OCI-LY7 (cell line): ENCODE measurements at regions not wholly inside any gene's neighbourhood (a gene's known extent, or its start where the extent isn't known, plus 50 kb on each side); places are given as distances from the start of the nearest gene placed in this dataset.

Experiments used
- BruUV-seq: library from RNA; stranded (reverse); fragments of 400-500 nt; replicated peaks from 2 replicates; lab custom pipeline; 2021; lab: Mats Ljungman, UMichigan
- CTCF ChIA-PET: fragments of 300-600 bp; sonication (Branson Sonifier 250); formaldehyde crosslinking; loops from one replicate; lab custom pipeline; 2022; ENCODE audit warnings: antibody characterized with exemption; ENCODE audit not compliant: unreplicated experiment; lab: Charles Lee
- POLR2A ChIA-PET: fragments of 300-600 bp; sonication (Branson Sonifier 250); formaldehyde crosslinking; loops from one replicate; lab custom pipeline; 2022; ENCODE audit warnings: antibody characterized with exemption; lab: Charles Lee
- DNase-seq: peaks from one replicate; pipeline ENCODE4 v3.0.0-alpha.2; 2015; ENCODE audit warnings: low spot score
- H2AFZ ChIP-seq: fragments of 200-600 bp; sonication (generic), shearing (Covaris generic); 2 replicates; pipeline ENCODE4 v1.6.1; 2014; ENCODE audit warnings: mild to moderate bottlenecking, antibody characterized with exemption, low read length, moderate library complexity
- H3K27ac ChIP-seq: fragments of 200-600 bp; sonication (generic); 2 replicates; pipeline ENCODE4 v1.5.1; 2014; ENCODE audit warnings: mixed run types, low read depth, mild to moderate bottlenecking, moderate library complexity, low read length, inconsistent platforms; ENCODE audit not compliant: poor library complexity, severe bottlenecking
- H3K36me3 ChIP-seq: fragments of 200-600 bp; sonication (generic); 2 replicates; pipeline ENCODE4 v1.6.1; 2014; ENCODE audit warnings: mild to moderate bottlenecking, antibody characterized with exemption, low read length, moderate library complexity, mixed read lengths; ENCODE audit not compliant: insufficient read depth
- H3K4me1 ChIP-seq: fragments of 200-600 bp; sonication (generic); 2 replicates; pipeline ENCODE4 v1.5.1; 2014; ENCODE audit warnings: mild to moderate bottlenecking, low read length; ENCODE audit not compliant: insufficient read depth, poor library complexity, severe bottlenecking
- H3K4me2 ChIP-seq: fragments of 200-600 bp; sonication (generic); 2 replicates; pipeline ENCODE4 v1.6.1; 2014; ENCODE audit warnings: mild to moderate bottlenecking, low read length
- H3K4me3 ChIP-seq: fragments of 200-600 bp; sonication (generic); 2 replicates; pipeline ENCODE4 v1.5.1; 2014; ENCODE audit warnings: mild to moderate bottlenecking, low read depth, low read length; ENCODE audit not compliant: poor library complexity, severe bottlenecking
- H3K79me2 ChIP-seq: fragments of 200-600 bp; sonication (generic); 2 replicates; pipeline ENCODE4 v1.6.1; 2016; ENCODE audit warnings: low read depth, mild to moderate bottlenecking, low read length, moderate library complexity, mixed read lengths; ENCODE audit not compliant: insufficient read depth
- H3K9me2 ChIP-seq: fragments of 200-600 bp; sonication (generic); 2 replicates; pipeline ENCODE4 v1.6.1; 2016; ENCODE audit warnings: mild to moderate bottlenecking, low read length, mixed read lengths; ENCODE audit not compliant: insufficient read depth
- H3K9me3 ChIP-seq: fragments of 200-600 bp; sonication (generic); 2 replicates; pipeline ENCODE4 v1.6.1; 2014; ENCODE audit warnings: mild to moderate bottlenecking, mixed run types, low read length, mixed read lengths
- H4K20me1 ChIP-seq: fragments of 200-600 bp; sonication (generic); 2 replicates; pipeline ENCODE4 v1.6.1; 2014; ENCODE audit warnings: mild to moderate bottlenecking, antibody characterized with exemption, low read length, moderate library complexity, mixed read lengths; ENCODE audit not compliant: insufficient read depth
- EZH2phosphoT487 ChIP-seq: fragments of 200-600 bp; sonication (generic); IDR thresholded peaks from 2 replicates; pipeline ENCODE4 v1.6.1; 2018; ENCODE audit warnings: low read depth, borderline replicate concordance, mild to moderate bottlenecking, mixed run types, antibody characterized with exemption, low read length, moderate library complexity, mixed read lengths
- intact Hi-C: fragments of 100-400 bp; cut with micrococcal nuclease; formaldehyde crosslinking; loops from one replicate; pipeline ENCODE4 v1.10.0; 2022; ENCODE audit not compliant: unreplicated experiment
- TF ChIP-seq, protein P1 (sequence below): fragments of 200-600 bp; sonication (generic); conservative IDR thresholded peaks from 2 replicates; pipeline ENCODE4 v1.5.1; 2014; ENCODE audit warnings: mild to moderate bottlenecking, antibody characterized with exemption, low read length, moderate library complexity, mixed read lengths

DNA sequence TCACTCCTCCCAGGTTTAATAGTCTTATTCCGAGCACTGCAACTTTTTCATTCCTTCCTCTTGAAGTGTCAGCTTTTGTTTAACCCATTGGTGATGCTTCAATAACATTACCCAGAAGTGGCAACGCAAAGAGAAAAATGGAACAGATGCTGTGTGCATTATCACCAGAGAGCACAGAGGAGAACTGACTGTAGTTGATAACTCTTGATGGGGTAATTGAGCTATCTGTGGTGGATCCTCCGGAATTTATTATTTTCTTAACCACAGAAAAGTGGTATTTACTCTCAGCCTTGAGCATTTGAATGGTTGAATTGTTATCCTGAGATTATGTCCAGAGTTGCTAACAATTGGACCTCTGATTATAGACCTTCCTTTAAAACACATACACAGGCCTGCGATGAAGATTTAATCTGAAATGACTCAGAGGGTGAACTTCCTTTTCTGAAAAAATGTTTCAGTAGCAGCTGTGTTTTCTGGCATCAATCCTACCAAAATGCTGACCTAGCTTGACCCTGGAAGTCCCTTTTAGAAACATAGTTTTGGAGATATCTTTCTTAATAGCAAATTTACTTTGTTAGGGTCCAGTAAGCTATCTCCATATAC is 1584.4 kb upstream of the LRRTM3 start:
- Histone ChIP-seq H3K4me1 (no peaks in the 10 kb centered on the region), H2AFZ (no peak overlapping the region), H3K4me2 (no peak overlapping the region), H4K20me1 (no peaks in the 10 kb centered on the region), H3K4me3 (no peak overlapping the region), H3K79me2 (no peaks in the 10 kb centered on the region), H3K9me2 (no peaks in the 10 kb centered on the region), H3K27ac (no peak overlapping the region), H3K36me3 (no peaks in the 10 kb centered on the region), H3K9me3 (no peaks in the 10 kb centered on the region)
- no peak for DNase-seq
- ChIA-PET POLR2A (no interaction called here), CTCF (no interaction called here)
- no peak for TF ChIP-seq EZH2phosphoT487
- TF ChIP-seq, protein P1, sequence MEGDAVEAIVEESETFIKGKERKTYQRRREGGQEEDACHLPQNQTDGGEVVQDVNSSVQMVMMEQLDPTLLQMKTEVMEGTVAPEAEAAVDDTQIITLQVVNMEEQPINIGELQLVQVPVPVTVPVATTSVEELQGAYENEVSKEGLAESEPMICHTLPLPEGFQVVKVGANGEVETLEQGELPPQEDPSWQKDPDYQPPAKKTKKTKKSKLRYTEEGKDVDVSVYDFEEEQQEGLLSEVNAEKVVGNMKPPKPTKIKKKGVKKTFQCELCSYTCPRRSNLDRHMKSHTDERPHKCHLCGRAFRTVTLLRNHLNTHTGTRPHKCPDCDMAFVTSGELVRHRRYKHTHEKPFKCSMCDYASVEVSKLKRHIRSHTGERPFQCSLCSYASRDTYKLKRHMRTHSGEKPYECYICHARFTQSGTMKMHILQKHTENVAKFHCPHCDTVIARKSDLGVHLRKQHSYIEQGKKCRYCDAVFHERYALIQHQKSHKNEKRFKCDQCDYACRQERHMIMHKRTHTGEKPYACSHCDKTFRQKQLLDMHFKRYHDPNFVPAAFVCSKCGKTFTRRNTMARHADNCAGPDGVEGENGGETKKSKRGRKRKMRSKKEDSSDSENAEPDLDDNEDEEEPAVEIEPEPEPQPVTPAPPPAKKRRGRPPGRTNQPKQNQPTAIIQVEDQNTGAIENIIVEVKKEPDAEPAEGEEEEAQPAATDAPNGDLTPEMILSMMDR: no peak
- BruUV-seq: no TSS peak
- intact Hi-C loops: no loop called here

DNA sequence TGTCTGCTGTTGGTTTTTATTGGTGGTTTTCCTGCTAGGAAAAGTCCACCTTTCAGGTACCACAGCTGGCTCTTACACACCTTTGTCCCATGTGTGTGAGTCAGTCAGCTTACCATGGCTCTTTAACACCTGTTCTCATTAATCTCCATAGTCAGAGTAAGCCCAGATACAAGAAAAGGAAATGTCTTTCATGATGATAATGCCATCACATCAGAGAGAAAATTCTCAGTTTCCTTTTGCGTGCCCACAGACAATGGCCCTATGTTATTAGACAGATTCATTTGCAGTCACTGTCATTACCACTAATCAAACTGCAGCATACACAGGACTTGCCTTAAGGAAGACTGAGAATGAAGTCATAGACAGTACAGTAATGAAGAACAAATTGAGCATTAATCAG is 1583.6 kb upstream of the LRRTM3 start:
- H3K4me3 ChIP-seq: no peak overlapping the region
- intact Hi-C loops: no loop called here
- no peak overlapping the region for H3K27ac ChIP-seq
- H3K4me1 ChIP-seq: no peaks in the 10 kb centered on the region
- TF ChIP-seq EZH2phosphoT487: no peak
- TF ChIP-seq, protein P1: no peak
- H2AFZ ChIP-seq: no peak overlapping the region
- H3K9me2 ChIP-seq: no peaks in the 10 kb centered on the region
- H3K36me3 ChIP-seq: no peaks in the 10 kb centered on the region
- H3K9me3 ChIP-seq: no peaks in the 10 kb centered on the region
- no peaks in the 10 kb centered on the region for H4K20me1 ChIP-seq
- ChIA-PET CTCF (no interaction called here), POLR2A (no interaction called here)
- no peaks in the 10 kb centered on the region for H3K79me2 ChIP-seq
- DNase-seq: no peak
- BruUV-seq: no TSS peak
- no peak overlapping the region for H3K4me2 ChIP-seq

DNA sequence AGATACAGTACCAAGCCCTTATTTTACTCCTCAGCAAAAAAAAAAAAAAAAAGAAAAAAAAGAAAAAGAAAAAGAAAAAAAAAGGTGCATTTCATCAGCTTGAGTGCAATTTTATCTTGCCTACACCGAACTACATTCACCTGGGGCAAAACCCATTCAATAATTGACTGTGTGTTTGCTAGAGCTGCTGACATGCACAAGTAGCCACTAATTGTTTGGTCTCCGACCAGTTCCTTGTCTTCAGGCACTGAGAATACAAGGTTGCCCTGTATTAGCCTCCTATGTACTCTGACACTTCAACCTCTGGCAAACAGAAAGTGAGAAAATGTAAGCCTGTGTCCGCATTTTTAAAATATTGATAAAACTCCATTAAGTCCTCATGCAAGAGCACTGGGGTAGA is 1579.4 kb upstream of the LRRTM3 start:
- no TSS peak for BruUV-seq
- DNase-seq: no peak
- no peaks in the 10 kb centered on the region for H3K4me1 ChIP-seq
- H3K36me3 ChIP-seq: no peaks in the 10 kb centered on the region
- no peak overlapping the region for H3K4me3 ChIP-seq
- H4K20me1 ChIP-seq: no peaks in the 10 kb centered on the region
- no peaks in the 10 kb centered on the region for H3K9me2 ChIP-seq
- H3K79me2 ChIP-seq: no peaks in the 10 kb centered on the region
- no peaks in the 10 kb centered on the region for H3K9me3 ChIP-seq
- intact Hi-C loops: no loop called here
- H2AFZ ChIP-seq: no peak overlapping the region
- H3K4me2 ChIP-seq: no peak overlapping the region
- no peak for TF ChIP-seq EZH2phosphoT487
- TF ChIP-seq, protein P1: no peak
- ChIA-PET CTCF (no interaction called here), POLR2A (interaction anchor here (0.9 kb wide), 1 partner anchor 9 kb away, joined by 3 read pairs; no protein-coding TSS in a partner anchor)
- no peak overlapping the region for H3K27ac ChIP-seq
